Fibroblast of lung (primary cell): ENCODE measurements at regions not wholly inside any gene's neighbourhood (a gene's known extent, or its start where the extent isn't known, plus 50 kb on each side); places are given as distances from the start of the nearest gene placed in this dataset.

ENCODE experiments used
- CTCF ChIP-seq, 2 donors: IDR thresholded peaks in 1 of 2; conservative IDR thresholded peaks in 1 of 2; 1 replicate in 1 of 2; 2 replicates in 1 of 2; pipeline ENCODE4 v1.5.1; 2011 to 2012; ENCODE audit warnings: low read length in 2 of 2, control low read depth in 1 of 2, inconsistent platforms in 1 of 2, low read depth in 1 of 2, mild to moderate bottlenecking in 1 of 2
- EZH2 ChIP-seq: IDR thresholded peaks from 2 replicates; pipeline ENCODE4 v1.5.1; 2012; ENCODE audit warnings: low read length, control low read depth, mild to moderate bottlenecking; ENCODE audit errors: missing control alignments

GRCh38 chr9:29004988-29005387 is 1431.7 kb upstream of the C9orf72 start:
- TF ChIP-seq EZH2 (no peak), CTCF (conservative IDR thresholded peaks at IDR 0.05 in 1 of 2, IDR thresholded peaks at IDR 0.05 in 1 of 2; ENCODE audit: low read depth in 1 of 2, low read length in 2 of 2) (no peak)
